Neuron (in vitro differentiated cells): ENCODE measurements at regions not wholly inside any gene's neighbourhood (a gene's known extent, or its start where the extent isn't known, plus 50 kb on each side); places are given as distances from the start of the nearest gene placed in this dataset.

Experiments used
- H2AFZ ChIP-seq: one replicate; pipeline ENCODE4 v1.6.1; 2013; ENCODE audit warnings: low read depth, mild to moderate bottlenecking, inconsistent platforms, low read length, moderate library complexity
- H3K27me3 ChIP-seq: one replicate; pipeline ENCODE4 v1.6.1; 2013; ENCODE audit warnings: low read length; ENCODE audit not compliant: insufficient read depth
- H3K36me3 ChIP-seq: one replicate; pipeline ENCODE4 v1.6.1; 2013; ENCODE audit warnings: low read length; ENCODE audit not compliant: insufficient read depth
- H3K4me1 ChIP-seq: one replicate; pipeline ENCODE4 v1.6.1; 2013; ENCODE audit warnings: low read length; ENCODE audit not compliant: insufficient read depth
- H3K4me3 ChIP-seq: 2 replicates; pipeline ENCODE4 v1.5.1; 2013; ENCODE audit warnings: mild to moderate bottlenecking, low read length, moderate library complexity
- H3K9me3 ChIP-seq: one replicate; pipeline ENCODE4 v1.6.1; 2013; ENCODE audit warnings: low read length

DNA sequence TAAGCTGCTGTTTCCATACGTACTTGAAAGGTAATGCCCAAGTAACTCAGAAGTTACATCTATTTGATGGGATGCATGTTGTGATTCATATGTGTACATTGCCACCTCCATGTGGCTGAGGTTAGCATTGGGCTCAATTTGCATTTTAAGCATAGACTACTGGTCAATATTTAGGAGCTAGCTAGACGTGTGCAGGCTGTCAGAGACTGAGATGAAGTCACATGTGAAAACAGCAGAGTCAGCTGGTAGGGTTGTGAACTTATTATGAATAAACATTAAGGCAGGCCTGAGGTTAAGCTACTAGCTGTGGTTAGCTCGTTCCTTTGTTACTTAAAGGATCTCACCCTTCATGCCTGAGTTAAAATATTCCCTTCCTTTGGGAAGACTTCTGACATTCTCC lies 114.5 kb upstream of the MTNR1B start:
- Histone ChIP-seq H3K9me3 (peaks cover 10% of the 10 kb centered on the region), H3K27me3 (no peaks in the 10 kb centered on the region), H3K4me1 (peaks cover 8% of the 10 kb centered on the region), H3K4me3 (no peak overlapping the region), H3K36me3 (peaks cover 31% of the 10 kb centered on the region), H2AFZ (no peak overlapping the region)

- no peak overlapping the region for H3K4me3 ChIP-seq
- H3K36me3 ChIP-seq: peaks cover 38% of the 10 kb centered on the region
These were observed 113.6 kb upstream of the MTNR1B start for GRCh38 chr11:92855607-92856405.

GRCh38 chr11:92857407-92857806 lies 112.0 kb upstream of the MTNR1B start:
- H3K4me3 ChIP-seq: no peak overlapping the region
- peaks cover 14% of the 10 kb centered on the region for H3K4me1 ChIP-seq
- H2AFZ ChIP-seq: no peak overlapping the region
- H3K27me3 ChIP-seq: no peaks in the 10 kb centered on the region
- H3K9me3 ChIP-seq: peaks cover 10% of the 10 kb centered on the region
- H3K36me3 ChIP-seq: peaks cover 43% of the 10 kb centered on the region

More at GRCh38 chr11:92855607-92856405, 113.6 kb upstream of the MTNR1B start:
- Histone ChIP-seq H2AFZ (no peak overlapping the region), H3K4me1 (peaks cover 14% of the 10 kb centered on the region), H3K27me3 (no peaks in the 10 kb centered on the region), H3K9me3 (peaks cover 10% of the 10 kb centered on the region)

DNA sequence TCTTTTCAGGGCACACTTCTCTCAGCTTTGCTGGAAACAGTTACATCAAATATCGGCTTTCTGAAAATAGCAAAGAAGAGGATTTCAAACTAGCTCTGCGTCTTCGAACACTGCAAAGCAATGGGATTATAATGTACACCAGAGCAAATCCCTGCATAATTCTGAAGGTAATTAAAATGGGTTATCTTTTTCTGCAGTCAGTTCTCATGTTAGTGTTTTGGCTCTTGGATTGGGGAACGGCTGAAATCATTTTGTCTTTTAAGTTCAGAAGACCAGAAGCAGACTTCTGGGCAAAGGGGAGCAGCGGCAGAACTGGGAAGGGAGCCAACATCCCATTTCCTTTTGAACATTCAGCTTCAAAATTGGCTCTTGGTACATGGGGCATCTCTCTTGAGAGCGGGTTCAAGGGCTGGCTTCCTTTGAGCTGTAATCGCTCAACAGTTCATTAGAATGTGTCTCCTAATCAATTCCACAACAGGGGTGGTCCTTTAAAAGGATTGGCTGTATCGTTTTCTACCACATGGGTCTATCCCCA lies 110.2 kb upstream of the MTNR1B start:
- H3K9me3 ChIP-seq: no peaks in the 10 kb centered on the region
- no peaks in the 10 kb centered on the region for H3K27me3 ChIP-seq
- H2AFZ ChIP-seq: no peak overlapping the region
- H3K4me3 ChIP-seq: no peak overlapping the region
- H3K4me1 ChIP-seq: peaks cover 14% of the 10 kb centered on the region
- H3K36me3 ChIP-seq: peaks cover 46% of the 10 kb centered on the region

- peaks cover 6% of the 10 kb centered on the region for H3K4me1 ChIP-seq
- H3K27me3 ChIP-seq: no peaks in the 10 kb centered on the region
- peaks cover 59% of the 10 kb centered on the region for H3K36me3 ChIP-seq
- H2AFZ ChIP-seq: no peak overlapping the region
- H3K9me3 ChIP-seq: no peaks in the 10 kb centered on the region
- H3K4me3 ChIP-seq: no peak overlapping the region
These were observed 107.8 kb upstream of the MTNR1B start for GRCh38 chr11:92861634-92862033.

DNA sequence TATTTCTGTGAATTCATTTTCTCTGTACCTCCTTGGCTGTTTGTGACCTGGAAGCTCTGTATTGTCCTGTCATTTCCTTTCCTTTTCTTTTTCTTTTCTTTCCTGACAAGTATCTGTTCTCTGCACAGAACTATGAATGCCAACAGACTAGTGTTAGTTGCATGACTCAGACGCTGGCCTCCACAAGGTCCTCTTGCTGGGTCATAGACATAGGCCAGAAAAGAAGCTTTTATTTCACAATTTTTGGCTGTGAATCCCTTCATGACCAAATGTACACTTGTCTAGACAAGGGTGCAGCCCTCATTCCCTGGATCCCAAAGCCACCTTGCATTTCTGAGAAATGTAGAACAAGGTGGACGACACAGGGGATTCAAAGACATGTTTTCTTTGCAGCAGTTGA lies 104.1 kb upstream of the MTNR1B start:
- H2AFZ ChIP-seq: no peak overlapping the region
- no peak overlapping the region for H3K4me3 ChIP-seq
- no peaks in the 10 kb centered on the region for H3K27me3 ChIP-seq
- peaks cover 58% of the 10 kb centered on the region for H3K36me3 ChIP-seq
- peaks cover 4% of the 10 kb centered on the region for H3K4me1 ChIP-seq
- H3K9me3 ChIP-seq: no peaks in the 10 kb centered on the region

- Histone ChIP-seq H3K4me1 (no peaks in the 10 kb centered on the region), H3K36me3 (peaks cover 55% of the 10 kb centered on the region), H3K4me3 (no peak overlapping the region)
These were observed 102.7 kb upstream of the MTNR1B start for GRCh38 chr11:92866679-92867282.

DNA sequence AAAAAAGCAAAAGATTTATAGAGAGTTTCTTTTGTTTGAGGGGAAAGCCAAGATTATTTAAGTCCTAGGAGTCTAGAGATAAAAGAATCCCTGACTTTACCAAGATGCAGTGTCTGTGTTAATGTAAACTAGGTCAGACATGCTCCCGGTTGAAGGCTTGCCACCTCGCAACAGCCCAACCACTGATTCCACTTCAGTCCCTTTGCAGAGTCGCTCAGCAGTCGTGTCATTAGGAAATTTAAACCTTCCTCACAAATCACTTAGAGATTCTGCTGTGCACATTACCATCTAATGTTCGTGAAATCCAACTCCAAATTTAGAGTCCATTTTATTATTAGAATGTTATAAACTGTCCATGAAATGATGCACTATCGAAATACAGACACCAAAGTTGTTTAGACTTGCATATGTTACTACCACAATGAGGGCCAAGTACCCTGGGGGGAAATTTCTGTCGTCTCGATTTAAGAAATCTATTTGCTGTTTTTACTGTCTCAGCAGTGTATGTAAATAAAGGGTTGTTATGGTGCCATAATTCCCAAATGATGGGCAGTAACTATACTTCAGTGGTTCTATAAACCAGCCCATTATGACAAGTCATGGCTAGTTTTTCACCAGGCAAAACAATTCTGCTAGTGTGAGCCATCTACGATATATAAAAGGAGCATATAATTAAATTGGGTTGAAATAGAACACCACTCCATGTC lies 101.4 kb upstream of the MTNR1B start:
- no peaks in the 10 kb centered on the region for H3K9me3 ChIP-seq
- H2AFZ ChIP-seq: no peak overlapping the region
- no peaks in the 10 kb centered on the region for H3K4me1 ChIP-seq
- H3K27me3 ChIP-seq: no peaks in the 10 kb centered on the region
- no peak overlapping the region for H3K4me3 ChIP-seq
- peaks cover 48% of the 10 kb centered on the region for H3K36me3 ChIP-seq

More at GRCh38 chr11:92866679-92867282, 102.7 kb upstream of the MTNR1B start:
- Histone ChIP-seq H3K27me3 (no peaks in the 10 kb centered on the region), H3K9me3 (no peaks in the 10 kb centered on the region), H2AFZ (no peak overlapping the region)

- H3K27me3 ChIP-seq: no peaks in the 10 kb centered on the region
- no peaks in the 10 kb centered on the region for H3K9me3 ChIP-seq
- no peak overlapping the region for H3K4me3 ChIP-seq
- no peak overlapping the region for H2AFZ ChIP-seq
- H3K4me1 ChIP-seq: no peaks in the 10 kb centered on the region
- H3K36me3 ChIP-seq: peaks cover 43% of the 10 kb centered on the region
These were observed 99.7 kb upstream of the MTNR1B start for GRCh38 chr11:92869716-92870115.

DNA sequence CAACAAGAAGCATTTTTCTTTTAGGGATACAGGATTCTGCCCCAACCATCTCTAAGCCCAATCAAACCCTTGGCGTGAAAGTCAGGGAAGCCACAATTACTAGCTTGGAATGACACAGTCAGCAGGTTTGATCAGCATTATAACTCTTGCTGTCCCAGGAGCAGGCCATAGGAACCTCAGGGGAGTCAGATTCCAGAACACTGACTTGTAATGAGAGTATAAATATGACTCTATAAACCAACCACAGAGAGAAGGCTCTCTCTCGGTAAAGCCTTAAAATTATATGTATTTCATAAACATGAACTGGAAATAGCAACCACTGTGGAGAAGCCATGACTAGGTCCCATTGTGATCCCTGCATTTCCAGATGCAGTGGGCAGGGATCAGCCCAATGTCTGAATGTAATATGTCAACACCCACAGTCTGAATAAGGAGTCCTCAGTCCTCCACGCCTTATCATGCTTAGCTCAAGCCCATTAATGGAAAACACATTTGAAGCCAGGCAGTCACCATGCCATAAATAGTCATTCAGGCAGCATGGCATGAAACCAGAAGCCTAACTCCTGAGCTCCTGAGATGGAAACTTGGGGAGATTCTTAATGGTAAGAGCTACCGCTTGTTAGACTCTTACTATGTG lies 99.1 kb upstream of the MTNR1B start:
- Histone ChIP-seq H3K4me1 (no peaks in the 10 kb centered on the region), H3K9me3 (no peaks in the 10 kb centered on the region), H3K4me3 (no peak overlapping the region)

GRCh38 chr11:92873551-92873950 lies 95.9 kb upstream of the MTNR1B start:
- no peak overlapping the region for H2AFZ ChIP-seq
- H3K4me1 ChIP-seq: no peaks in the 10 kb centered on the region
- peaks cover 23% of the 10 kb centered on the region for H3K36me3 ChIP-seq
- H3K27me3 ChIP-seq: no peaks in the 10 kb centered on the region
- no peak overlapping the region for H3K4me3 ChIP-seq
- no peaks in the 10 kb centered on the region for H3K9me3 ChIP-seq

More for the DNA sequence above, 99.1 kb upstream of the MTNR1B start:
- H2AFZ ChIP-seq: no peak overlapping the region
- no peaks in the 10 kb centered on the region for H3K27me3 ChIP-seq
- peaks cover 43% of the 10 kb centered on the region for H3K36me3 ChIP-seq

DNA sequence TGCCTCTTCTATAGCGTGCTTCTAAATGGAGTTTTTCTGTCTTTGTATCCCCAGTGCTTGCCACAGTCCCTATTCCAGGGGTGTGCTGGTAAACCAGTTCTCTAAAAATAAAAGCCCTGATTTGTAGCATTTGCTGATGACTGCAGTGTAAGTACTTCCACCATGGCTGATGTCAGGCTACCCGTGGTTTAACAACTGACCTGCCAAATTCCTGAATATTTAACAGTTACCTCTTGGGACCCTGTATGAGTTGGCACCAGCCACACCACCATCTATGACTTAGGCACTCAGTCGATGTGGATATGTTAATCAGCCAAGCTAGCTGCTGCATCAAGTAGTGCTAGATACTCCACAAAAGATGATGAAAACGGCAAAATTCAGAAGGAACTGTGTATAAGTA lies 94.0 kb upstream of the MTNR1B start:
- H3K36me3 ChIP-seq: peaks cover 25% of the 10 kb centered on the region
- no peaks in the 10 kb centered on the region for H3K9me3 ChIP-seq
- no peak overlapping the region for H3K4me3 ChIP-seq
- no peaks in the 10 kb centered on the region for H3K27me3 ChIP-seq
- no peak overlapping the region for H2AFZ ChIP-seq
- H3K4me1 ChIP-seq: no peaks in the 10 kb centered on the region
